Renal cortex interstitium (tissue), 11 donors: ENCODE measurements at regions not wholly inside any gene's neighbourhood (a gene's known extent, or its start where the extent isn't known, plus 50 kb on each side); places are given as distances from the start of the nearest gene placed in this dataset.

ENCODE experiments used
- DNase-seq, 11 donors: peaks; one replicate each; pipeline ENCODE4 v3.0.0-alpha.2; 2013; ENCODE audit warnings: low read depth in 9 of 11, low spot score in 4 of 11; ENCODE audit errors: extremely low read depth in 1 of 11

DNA sequence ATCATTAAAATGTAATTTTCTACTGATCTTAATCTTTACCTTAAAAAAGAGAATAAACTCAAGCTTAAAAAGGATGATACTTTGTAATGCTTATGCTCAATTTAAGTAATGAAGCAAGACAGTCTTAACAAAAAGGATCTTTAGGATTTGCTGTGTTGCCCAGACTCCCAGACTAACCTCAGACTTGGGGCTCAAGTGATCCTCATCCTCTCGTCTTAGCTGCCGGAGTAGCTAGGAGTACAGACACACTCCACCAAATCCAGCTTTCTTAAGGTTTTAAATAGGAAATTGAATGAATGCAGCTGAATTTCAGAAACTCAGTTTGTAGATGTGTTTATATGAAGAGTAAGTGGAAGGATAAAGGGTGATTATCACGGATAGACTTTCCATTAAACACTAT lies 400.5 kb upstream of the DAB2 start:
- DNase-seq, result no peak

DNA sequence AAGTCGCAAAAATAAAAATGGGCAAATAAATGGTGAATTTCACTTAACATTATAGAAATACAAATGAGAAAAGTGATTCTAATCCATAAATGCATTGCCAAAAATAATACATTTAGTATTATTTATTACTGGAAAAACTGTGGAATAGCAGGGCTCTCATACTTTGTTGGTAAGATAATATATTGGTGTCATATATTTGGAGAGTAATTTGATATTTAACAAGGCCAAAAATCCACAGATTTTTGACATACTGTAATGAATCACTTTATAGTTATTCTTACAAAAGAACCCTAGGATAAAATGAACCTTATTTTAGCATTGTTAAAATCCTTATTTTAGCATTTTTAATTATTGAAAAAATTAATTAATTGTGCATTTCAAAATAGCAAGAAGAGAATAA lies 397.2 kb upstream of the DAB2 start:
- DNase-seq, result no peak

DNA sequence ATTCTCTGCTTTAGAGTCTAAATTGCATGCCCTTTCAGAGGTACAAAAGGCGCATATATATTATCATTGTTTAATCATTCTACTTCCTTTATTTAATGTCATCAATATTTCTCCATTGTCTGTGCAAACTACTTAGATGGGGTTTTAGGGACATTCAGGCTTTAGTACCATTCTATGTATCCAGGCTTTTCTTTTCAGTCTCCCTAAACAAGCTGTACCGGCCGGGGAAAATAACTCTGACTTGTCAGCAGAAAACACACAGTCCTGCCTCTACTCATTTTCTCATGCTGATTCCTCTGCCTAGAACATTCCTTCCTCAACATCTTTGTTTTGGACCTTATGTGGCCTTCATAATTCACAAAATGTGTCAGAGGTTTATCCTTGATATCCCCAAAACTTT lies 392.1 kb upstream of the DAB2 start:
- no peak for DNase-seq

DNA sequence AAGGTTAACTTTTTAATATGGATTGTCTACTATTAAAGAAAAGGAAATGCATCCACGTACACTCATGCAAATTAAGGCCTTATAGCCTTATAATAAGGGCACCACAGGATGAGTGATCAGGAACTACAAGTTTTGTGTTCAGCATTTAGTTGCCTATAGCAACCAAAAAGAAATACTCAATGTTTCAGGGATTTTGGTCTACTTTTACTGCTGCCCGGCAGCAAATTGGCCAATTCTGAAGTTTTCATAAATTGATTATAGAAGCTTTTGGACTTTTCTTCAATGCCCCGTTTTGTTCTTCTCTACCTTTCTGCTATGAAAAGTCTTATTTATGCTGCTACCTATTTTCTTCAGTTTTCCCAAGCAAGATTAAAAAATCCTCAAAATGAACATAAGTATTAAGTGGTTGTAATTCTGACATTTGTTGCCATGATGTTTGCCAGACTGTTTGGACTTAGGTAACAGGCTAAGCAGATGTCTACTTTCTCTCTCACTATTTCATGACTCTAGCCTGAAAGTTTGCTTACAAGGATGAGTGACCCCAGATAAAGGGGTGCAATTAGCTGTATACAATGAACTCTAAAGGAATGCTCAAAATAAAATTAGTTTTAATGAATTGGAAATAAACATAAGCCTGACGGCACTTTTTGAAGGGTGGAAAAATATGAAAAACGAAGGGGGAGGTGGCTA lies 391.5 kb upstream of the DAB2 start:
- no peak for DNase-seq

- no peak for DNase-seq
Observed at GRCh38 chr5:39815711-39816110, 390.9 kb upstream of the DAB2 start.

DNA sequence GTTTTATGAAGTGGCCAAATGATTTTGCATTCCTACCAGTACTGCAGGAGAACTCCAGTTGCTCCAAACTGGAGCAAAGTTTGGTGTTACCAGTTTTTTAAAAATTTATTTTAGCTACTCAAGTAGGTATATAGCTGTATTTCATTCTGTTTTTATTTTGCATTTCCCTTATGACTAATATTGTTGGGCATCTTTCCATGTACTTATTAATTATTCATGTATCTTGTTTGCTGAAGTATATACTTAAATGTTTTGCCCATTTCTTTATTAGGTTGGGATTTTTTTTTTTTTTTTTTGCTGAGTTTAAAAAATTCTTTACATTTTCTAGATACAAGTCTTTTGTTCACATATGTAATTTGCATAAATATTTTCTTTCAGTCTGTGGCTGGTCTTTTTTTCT lies 386.6 kb upstream of the DAB2 start:
- DNase-seq, result no peak

DNA sequence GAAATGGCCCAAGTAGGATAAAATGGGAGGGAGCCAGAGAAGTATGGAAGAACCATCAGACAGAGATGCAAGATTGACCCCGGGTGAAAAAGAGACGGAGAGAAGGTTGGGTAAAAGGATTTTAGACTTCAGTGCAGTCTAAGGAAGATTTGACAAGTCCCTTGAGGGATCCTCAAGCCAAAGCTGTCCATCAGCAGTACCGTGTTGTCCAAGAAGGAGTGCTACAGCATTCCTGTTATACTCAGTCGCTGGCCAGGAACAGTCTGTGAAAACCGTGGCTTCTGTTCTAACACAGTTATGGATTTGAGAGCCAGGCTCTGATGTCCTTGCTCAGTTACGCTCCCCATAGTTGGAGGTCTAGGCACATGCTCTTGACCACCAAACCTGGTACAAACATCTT lies 383.9 kb upstream of the DAB2 start:
- no peak for DNase-seq

GRCh38 chr5:39801306-39801705 lies 376.5 kb upstream of the DAB2 start:
- no peak for DNase-seq

DNA sequence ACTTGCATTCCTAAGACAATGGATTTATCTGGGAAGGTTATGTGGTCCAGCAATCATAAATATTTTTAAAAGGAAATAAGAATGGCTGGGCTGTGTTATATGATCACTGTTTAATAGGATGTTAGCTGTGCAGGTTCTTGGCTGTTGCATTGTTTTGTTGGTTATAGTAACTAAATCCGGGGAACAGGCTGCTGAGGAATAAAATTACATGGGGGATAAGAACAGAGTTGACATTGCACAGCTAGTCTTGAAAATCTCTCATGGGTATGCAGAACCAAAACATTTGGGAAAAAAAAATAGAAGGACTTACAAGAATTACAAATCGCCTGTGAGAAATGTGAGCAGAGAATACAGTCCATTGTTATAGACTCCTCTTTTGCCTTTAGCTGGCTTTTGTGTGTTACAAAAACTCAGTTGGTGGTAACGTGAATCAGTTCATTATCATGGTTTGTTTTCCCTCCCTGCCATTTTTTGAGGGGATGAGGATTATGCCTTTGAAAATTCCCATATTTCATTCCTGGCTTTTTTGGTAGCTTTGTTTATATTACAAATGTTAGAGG lies 375.3 kb upstream of the DAB2 start:
- no peak for DNase-seq

DNA sequence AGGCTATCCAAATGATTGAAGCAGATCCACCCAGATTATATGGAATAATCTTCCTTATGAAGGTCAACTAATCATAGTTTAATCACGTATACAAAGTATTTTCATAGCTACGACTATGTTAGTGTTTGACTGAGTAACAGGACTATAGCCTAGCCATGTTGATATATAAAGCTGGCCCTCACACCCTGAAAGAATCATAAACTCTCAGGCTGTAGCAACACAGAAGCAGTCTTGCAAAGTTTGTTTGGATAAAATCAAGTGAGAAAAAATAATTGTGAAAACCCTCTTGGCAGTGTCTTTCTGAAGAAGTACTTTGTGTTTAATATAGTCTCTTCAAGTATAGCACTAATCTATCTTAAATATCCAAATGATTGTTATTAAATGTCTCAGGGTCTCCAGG lies 374.5 kb upstream of the DAB2 start:
- DNase-seq, result no peak

GRCh38 chr5:39794513-39795210 lies 369.9 kb upstream of the DAB2 start:
- peak in 5 of 11 donors; percentile 8 to 27 (median 12) for DNase-seq

DNA sequence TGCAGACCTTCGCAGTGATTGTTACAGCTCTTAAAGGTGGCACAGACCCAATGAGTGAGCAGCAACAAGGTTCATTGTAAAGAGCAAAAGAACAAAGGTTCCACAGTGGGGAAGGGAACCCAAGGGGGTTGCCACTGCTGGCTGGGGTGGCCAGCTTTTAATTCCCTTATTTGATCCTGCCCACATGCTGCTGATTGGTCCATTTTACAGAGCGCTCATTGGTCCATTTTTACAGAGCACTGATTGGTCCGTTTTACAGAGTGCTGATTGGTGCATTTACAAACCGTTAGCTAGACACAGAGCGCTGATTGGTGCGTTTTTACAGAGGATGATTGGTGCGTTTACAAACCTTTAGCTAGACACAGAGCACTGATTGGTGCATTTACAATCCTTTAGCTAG lies 360.6 kb upstream of the DAB2 start:
- DNase-seq, result no peak

DNA sequence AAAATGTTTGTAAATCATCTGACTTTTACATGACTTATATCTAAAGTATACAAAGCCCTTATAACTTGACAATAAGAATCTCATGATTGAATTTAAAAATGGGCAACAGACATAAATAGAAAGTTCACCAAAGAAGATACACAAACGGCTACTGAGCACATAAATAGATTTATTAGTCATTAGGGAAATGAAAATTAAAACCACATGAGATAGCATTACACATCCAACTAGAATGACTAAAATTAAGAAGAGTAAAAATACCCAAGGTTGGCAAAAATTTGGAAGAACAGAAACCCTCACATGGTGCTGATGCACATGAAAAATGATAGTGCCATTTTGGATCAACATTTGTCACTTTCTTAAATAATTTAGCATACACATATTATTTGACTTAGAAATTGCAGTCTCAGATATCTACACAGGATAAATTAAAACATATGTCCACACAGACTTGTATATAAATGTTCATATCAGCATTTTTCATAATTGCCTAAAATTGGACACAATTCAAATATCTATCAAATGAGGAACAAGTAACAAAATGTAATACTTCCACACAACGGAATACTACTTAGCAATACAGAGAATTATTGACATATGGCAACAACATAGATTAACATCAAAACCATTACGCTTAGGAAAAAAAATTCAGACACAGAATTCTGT lies 359.1 kb upstream of the DAB2 start:
- no peak for DNase-seq

DNA sequence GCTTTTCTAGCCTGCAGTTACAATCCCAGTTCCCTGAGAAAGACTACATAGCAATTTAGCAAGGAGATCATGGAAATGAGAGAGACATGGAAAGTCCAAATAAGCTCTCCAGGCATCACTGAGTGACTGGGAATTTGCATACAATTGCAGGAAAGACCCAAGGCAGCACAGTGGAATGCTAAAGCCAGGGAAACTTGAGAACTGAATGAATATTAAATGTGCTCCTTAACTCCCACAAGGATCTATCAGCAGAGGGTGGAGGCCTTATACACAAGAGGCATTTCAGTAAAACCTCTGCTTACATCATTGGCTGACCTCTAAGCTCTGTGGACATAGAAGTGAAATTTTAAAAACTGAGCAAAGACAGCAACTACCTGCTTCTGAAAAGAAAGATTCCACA lies 355.6 kb upstream of the DAB2 start:
- DNase-seq, result no peak

DNA sequence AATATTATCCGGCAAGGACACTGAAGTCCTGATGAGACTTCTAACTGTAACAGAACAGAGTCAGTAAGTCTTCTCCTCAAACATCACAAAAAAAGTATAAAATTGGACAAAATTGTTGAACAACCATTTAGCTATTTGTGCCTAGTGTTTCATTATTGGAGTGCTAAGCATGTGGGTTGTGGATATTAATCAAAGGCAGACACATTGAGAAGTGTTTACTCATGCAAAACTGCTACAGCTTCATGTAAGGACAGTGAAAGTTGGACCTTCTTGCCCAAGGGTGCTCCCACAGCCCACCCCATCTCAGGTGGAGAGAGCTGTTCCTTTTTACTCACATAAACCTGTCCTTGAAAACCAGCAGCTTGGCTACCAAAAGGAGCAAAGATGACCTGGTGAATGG lies 355.1 kb upstream of the DAB2 start:
- no peak for DNase-seq

GRCh38 chr5:39775797-39776365 lies 351.1 kb upstream of the DAB2 start:
- DNase-seq, result no peak

- DNase-seq, result no peak
Observed at GRCh38 chr5:39775086-39775796, 350.5 kb upstream of the DAB2 start.

DNA sequence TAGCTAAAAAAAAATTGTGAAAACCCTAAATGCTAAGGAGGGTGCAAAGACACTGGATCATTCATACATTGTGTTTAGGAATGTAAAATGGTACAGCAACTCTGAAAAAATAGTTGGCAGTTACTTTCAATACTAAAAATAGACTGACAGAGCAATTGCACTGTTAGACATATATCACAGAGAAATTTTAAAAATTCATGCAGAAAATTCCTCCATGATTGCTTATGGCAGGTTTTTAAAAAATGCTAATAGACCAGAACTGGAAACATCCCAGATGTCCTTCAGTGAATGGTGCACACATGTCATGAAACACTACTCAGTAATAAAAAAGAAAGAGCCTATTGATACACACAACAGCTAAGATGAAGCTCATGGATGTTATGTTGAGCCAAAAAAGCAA lies 349.8 kb upstream of the DAB2 start:
- no peak for DNase-seq

DNA sequence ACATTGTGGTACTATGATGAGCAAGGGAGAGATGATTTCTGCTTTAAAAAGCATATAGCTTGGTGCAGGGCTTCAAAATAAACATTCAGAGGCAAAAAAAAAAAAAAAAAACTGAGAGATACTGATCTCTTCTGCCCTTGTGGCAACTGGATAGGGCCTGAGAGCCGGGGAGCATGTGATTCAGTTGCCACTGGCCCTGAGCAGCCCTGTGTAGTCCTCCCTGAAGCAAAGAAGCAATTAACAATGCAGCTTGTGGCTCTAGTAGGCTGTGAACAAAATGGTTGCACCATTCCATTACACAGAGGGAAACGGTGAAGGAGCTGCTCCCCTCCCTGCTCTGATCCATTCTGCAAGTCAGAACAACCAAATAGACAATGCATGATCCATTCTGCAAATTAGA lies 347.5 kb upstream of the DAB2 start:
- DNase-seq, result no peak
